GM12865 (cell line): ENCODE measurements at regions not wholly inside any gene's neighbourhood (a gene's known extent, or its start where the extent isn't known, plus 50 kb on each side); places are given as distances from the start of the nearest gene placed in this dataset.

Experiments
- DNase-seq: peaks from one replicate; pipeline ENCODE4 v3.0.0; 2010; ENCODE audit warnings: low read depth
- H3K4me3 ChIP-seq: 2 replicates; pipeline ENCODE4 v1.5.1; 2011; ENCODE audit warnings: mild to moderate bottlenecking, low read depth, low read length, control low read depth
- CTCF ChIP-seq: IDR thresholded peaks from 2 replicates; pipeline ENCODE4 v1.5.1; 2011; ENCODE audit warnings: low read length, control low read depth, low read depth, inconsistent platforms; ENCODE audit not compliant: insufficient read depth; ENCODE audit errors: missing control alignments

- no peak overlapping the region for H3K4me3 ChIP-seq
- TF ChIP-seq CTCF = no peak
- no peak for DNase-seq
These were observed 370.3 kb upstream of the TMEM132C start for GRCh38 chr12:127896661-127897060.

- H3K4me3 ChIP-seq = no peak overlapping the region
- DNase-seq = no peak
- no peak for TF ChIP-seq CTCF
These were observed 368.4 kb upstream of the TMEM132C start for GRCh38 chr12:127898616-127899015.

GRCh38 chr12:127899971-127900370 lies 367.0 kb upstream of the TMEM132C start:
- DNase-seq = no peak
- no peak for TF ChIP-seq CTCF
- no peak overlapping the region for H3K4me3 ChIP-seq

GRCh38 chr12:127900386-127900785 lies 366.6 kb upstream of the TMEM132C start:
- no peak for DNase-seq
- no peak for TF ChIP-seq CTCF
- no peak overlapping the region for H3K4me3 ChIP-seq

- no peak for TF ChIP-seq CTCF
- no peak for DNase-seq
- H3K4me3 ChIP-seq = no peak overlapping the region
These were observed 363.8 kb upstream of the TMEM132C start for GRCh38 chr12:127903146-127903545.

GRCh38 chr12:127909041-127909440 lies 357.9 kb upstream of the TMEM132C start:
- DNase-seq = no peak
- no peak for TF ChIP-seq CTCF
- no peak overlapping the region for H3K4me3 ChIP-seq

GRCh38 chr12:127911291-127911690 lies 355.7 kb upstream of the TMEM132C start:
- DNase-seq = no peak
- no peak overlapping the region for H3K4me3 ChIP-seq
- TF ChIP-seq CTCF = no peak
